ENCODE measurements at regions not wholly inside any gene's neighbourhood (a gene's known extent, or its start where the extent isn't known, plus 50 kb on each side); places are given as distances from the start of the nearest gene placed in this dataset.

DNA sequence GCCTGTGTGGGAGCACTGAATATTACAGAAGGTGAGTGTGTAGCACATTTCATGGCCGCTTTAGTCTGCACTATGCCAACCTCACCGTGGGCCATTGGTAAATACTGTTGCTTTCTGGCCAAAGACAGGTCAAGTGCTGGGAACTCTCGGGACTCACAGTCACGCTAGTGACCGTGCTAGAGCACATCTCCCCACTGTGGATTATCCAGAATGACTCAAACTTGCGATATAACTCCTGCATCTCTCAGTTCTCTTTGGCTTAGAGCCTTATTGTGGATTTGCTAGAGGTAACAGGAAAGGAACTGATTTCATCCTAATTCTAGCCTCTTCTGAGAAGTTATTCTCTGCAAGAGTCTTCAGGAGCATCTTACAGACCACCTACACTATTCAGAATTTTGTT lies 86.5 kb downstream of the DAD1 start:
- no peaks in the 10 kb centered on the region for H3K36me3 ChIP-seq (ENCODE audit: control insufficient read depth in 4 of 4, insufficient read depth in 3 of 4, low read depth in 1 of 4, low read length in 3 of 4)
- peaks cover 0 to 2% (median 0%) of the 10 kb centered on the region in 4 donors for H3K9me3 ChIP-seq (ENCODE audit: control insufficient read depth in 4 of 4, low read length in 3 of 4)
- DNase-seq (ENCODE audit: low spot score) = no peak
- TF ChIP-seq, protein P1, sequence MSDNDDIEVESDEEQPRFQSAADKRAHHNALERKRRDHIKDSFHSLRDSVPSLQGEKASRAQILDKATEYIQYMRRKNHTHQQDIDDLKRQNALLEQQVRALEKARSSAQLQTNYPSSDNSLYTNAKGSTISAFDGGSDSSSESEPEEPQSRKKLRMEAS (IDR thresholded peaks at IDR 0.05) = no peak
- TF ChIP-seq FOXA2 (IDR thresholded peaks at IDR 0.05) (no peak), GABPA (IDR thresholded peaks at IDR 0.05 in 1 of 2, conservative IDR thresholded peaks at IDR 0.05 in 1 of 2) (no peak), HNF4A (conservative IDR thresholded peaks at IDR 0.05) (no peak), RAD21 (IDR thresholded peaks at IDR 0.05) (no peak), FOXA1 (IDR thresholded peaks at IDR 0.05) (no peak), JUND (IDR thresholded peaks at IDR 0.05) (no peak), HNF4G (IDR thresholded peaks at IDR 0.05) (no peak)
- TF ChIP-seq, protein P2, sequence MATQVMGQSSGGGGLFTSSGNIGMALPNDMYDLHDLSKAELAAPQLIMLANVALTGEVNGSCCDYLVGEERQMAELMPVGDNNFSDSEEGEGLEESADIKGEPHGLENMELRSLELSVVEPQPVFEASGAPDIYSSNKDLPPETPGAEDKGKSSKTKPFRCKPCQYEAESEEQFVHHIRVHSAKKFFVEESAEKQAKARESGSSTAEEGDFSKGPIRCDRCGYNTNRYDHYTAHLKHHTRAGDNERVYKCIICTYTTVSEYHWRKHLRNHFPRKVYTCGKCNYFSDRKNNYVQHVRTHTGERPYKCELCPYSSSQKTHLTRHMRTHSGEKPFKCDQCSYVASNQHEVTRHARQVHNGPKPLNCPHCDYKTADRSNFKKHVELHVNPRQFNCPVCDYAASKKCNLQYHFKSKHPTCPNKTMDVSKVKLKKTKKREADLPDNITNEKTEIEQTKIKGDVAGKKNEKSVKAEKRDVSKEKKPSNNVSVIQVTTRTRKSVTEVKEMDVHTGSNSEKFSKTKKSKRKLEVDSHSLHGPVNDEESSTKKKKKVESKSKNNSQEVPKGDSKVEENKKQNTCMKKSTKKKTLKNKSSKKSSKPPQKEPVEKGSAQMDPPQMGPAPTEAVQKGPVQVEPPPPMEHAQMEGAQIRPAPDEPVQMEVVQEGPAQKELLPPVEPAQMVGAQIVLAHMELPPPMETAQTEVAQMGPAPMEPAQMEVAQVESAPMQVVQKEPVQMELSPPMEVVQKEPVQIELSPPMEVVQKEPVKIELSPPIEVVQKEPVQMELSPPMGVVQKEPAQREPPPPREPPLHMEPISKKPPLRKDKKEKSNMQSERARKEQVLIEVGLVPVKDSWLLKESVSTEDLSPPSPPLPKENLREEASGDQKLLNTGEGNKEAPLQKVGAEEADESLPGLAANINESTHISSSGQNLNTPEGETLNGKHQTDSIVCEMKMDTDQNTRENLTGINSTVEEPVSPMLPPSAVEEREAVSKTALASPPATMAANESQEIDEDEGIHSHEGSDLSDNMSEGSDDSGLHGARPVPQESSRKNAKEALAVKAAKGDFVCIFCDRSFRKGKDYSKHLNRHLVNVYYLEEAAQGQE (IDR thresholded peaks at IDR 0.05) = no peak
- TF ChIP-seq, protein P3, sequence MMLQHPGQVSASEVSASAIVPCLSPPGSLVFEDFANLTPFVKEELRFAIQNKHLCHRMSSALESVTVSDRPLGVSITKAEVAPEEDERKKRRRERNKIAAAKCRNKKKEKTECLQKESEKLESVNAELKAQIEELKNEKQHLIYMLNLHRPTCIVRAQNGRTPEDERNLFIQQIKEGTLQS (IDR thresholded peaks at IDR 0.05) = no peak
- no peaks in the 10 kb centered on the region for H3K4me1 ChIP-seq (ENCODE audit: control insufficient read depth in 4 of 4, insufficient read depth in 4 of 4, low read length in 3 of 4)
- no peak overlapping the region for H3K4me3 ChIP-seq (ENCODE audit: low read depth in 1 of 3, low read length in 3 of 3)
- no peak overlapping the region for H3K9ac ChIP-seq (ENCODE audit: low read depth in 1 of 2, low read length in 2 of 2)
- 87% methylated on average over 6 of the region's 6 CpGs for WGBS
- H3K27ac ChIP-seq (ENCODE audit: low read depth in 1 of 2, low read length in 2 of 2) = no peak overlapping the region
- no peaks in the 10 kb centered on the region for H3K27me3 ChIP-seq (ENCODE audit: control insufficient read depth in 4 of 4, insufficient read depth in 4 of 4, low read length in 3 of 4)

DNA sequence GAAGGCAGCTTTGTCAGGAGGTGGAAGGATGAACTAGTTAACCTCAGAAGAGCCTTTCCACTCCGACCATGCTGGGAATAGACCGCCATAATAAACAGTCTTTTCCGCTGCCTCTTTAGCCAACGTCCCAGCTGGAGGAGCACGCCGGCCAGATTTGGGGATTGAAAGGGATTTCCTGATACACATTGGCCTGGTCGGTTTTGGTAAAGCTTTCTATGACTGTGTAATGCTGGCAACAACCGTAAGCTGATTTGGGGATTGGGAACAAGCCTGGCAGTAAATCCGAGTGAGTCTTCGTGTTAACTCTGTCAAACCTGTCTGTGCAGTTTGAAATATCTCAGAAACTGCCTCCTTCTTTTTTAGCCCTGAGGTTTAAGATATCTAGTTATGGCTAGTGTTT lies 87.0 kb downstream of the DAD1 start:
- H3K4me3 ChIP-seq (ENCODE audit: low read depth in 1 of 3, low read length in 3 of 3) = no peak overlapping the region
- no peak for DNase-seq (ENCODE audit: low spot score)
- H3K27ac ChIP-seq (ENCODE audit: low read depth in 1 of 2, low read length in 2 of 2) = no peak overlapping the region
- no peaks in the 10 kb centered on the region for H3K4me1 ChIP-seq (ENCODE audit: control insufficient read depth in 4 of 4, insufficient read depth in 4 of 4, low read length in 3 of 4)
- no peaks in the 10 kb centered on the region for H3K36me3 ChIP-seq (ENCODE audit: control insufficient read depth in 4 of 4, insufficient read depth in 3 of 4, low read depth in 1 of 4, low read length in 3 of 4)
- 82% methylated on average over 10 of the region's 10 CpGs for WGBS
- H3K9me3 ChIP-seq (ENCODE audit: control insufficient read depth in 4 of 4, low read length in 3 of 4) = peaks cover 0 to 2% (median 0%) of the 10 kb centered on the region in 4 donors
- TF ChIP-seq FOXA2 (IDR thresholded peaks at IDR 0.05) = no peak
- TF ChIP-seq, protein P3 (IDR thresholded peaks at IDR 0.05) = no peak
- TF ChIP-seq HNF4A (conservative IDR thresholded peaks at IDR 0.05) = no peak
- TF ChIP-seq NR2F2 (IDR thresholded peaks at IDR 0.05) = no peak
- TF ChIP-seq RXRA (IDR thresholded peaks at IDR 0.05) = no peak
- no peak for TF ChIP-seq RAD21 (IDR thresholded peaks at IDR 0.05)
- no peak for TF ChIP-seq SP1 (IDR thresholded peaks at IDR 0.05)
- no peak for TF ChIP-seq TAF1 (conservative IDR thresholded peaks at IDR 0.05)
- TF ChIP-seq, protein P4, sequence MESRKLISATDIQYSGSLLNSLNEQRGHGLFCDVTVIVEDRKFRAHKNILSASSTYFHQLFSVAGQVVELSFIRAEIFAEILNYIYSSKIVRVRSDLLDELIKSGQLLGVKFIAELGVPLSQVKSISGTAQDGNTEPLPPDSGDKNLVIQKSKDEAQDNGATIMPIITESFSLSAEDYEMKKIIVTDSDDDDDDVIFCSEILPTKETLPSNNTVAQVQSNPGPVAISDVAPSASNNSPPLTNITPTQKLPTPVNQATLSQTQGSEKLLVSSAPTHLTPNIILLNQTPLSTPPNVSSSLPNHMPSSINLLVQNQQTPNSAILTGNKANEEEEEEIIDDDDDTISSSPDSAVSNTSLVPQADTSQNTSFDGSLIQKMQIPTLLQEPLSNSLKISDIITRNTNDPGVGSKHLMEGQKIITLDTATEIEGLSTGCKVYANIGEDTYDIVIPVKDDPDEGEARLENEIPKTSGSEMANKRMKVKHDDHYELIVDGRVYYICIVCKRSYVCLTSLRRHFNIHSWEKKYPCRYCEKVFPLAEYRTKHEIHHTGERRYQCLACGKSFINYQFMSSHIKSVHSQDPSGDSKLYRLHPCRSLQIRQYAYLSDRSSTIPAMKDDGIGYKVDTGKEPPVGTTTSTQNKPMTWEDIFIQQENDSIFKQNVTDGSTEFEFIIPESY (IDR thresholded peaks at IDR 0.05) = no peak
- TF ChIP-seq HNF4G (IDR thresholded peaks at IDR 0.05) = no peak
- TF ChIP-seq, protein P5, sequence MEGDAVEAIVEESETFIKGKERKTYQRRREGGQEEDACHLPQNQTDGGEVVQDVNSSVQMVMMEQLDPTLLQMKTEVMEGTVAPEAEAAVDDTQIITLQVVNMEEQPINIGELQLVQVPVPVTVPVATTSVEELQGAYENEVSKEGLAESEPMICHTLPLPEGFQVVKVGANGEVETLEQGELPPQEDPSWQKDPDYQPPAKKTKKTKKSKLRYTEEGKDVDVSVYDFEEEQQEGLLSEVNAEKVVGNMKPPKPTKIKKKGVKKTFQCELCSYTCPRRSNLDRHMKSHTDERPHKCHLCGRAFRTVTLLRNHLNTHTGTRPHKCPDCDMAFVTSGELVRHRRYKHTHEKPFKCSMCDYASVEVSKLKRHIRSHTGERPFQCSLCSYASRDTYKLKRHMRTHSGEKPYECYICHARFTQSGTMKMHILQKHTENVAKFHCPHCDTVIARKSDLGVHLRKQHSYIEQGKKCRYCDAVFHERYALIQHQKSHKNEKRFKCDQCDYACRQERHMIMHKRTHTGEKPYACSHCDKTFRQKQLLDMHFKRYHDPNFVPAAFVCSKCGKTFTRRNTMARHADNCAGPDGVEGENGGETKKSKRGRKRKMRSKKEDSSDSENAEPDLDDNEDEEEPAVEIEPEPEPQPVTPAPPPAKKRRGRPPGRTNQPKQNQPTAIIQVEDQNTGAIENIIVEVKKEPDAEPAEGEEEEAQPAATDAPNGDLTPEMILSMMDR (IDR thresholded peaks at IDR 0.05; ENCODE audit: low read depth, low read length, missing input control) = no peak
- TF ChIP-seq YY1 (IDR thresholded peaks at IDR 0.05) = no peak
- TF ChIP-seq, protein P1 (IDR thresholded peaks at IDR 0.05) = no peak
- no peak for TF ChIP-seq EGR1 (IDR thresholded peaks at IDR 0.05; ENCODE audit: low read depth in 2 of 2)
- TF ChIP-seq FOXA1 (IDR thresholded peaks at IDR 0.05) = no peak
- TF ChIP-seq GABPA (IDR thresholded peaks at IDR 0.05 in 1 of 2, conservative IDR thresholded peaks at IDR 0.05 in 1 of 2) = no peak
- TF ChIP-seq JUND (IDR thresholded peaks at IDR 0.05) = no peak
- TF ChIP-seq, protein P2 (IDR thresholded peaks at IDR 0.05) = no peak
- no peaks in the 10 kb centered on the region for H3K27me3 ChIP-seq (ENCODE audit: control insufficient read depth in 4 of 4, insufficient read depth in 4 of 4, low read length in 3 of 4)
- H3K9ac ChIP-seq (ENCODE audit: low read depth in 1 of 2, low read length in 2 of 2) = no peak overlapping the region

Measured in liver (tissue), 8 donors.